GM19372 (cell line): ENCODE measurements at regions not wholly inside any gene's neighbourhood (a gene's known extent, or its start where the extent isn't known, plus 50 kb on each side); places are given as distances from the start of the nearest gene placed in this dataset.
"Not testable (repeated sequence)": the region's sequence is repeated elsewhere in the genome, so short reads cannot be mapped to it uniquely, and the experiment has no call there.

ENCODE experiments used
- ATAC-seq: cut with Tn5 transposase; IDR thresholded peaks from one replicate; pipeline ENCODE4 v1.9.1; 2021; ENCODE audit warnings: mild to moderate bottlenecking, low read depth, moderate library complexity; ENCODE audit not compliant: unreplicated experiment

GRCh38 chr3:153429821-153430220, 267.8 kb downstream of the RAP2B start:
- ATAC-seq = no peak

- no peak for ATAC-seq
Measured at GRCh38 chr3:153431076-153431475, 269.1 kb downstream of the RAP2B start.

- no peak for ATAC-seq
Measured at GRCh38 chr3:153437666-153438065, 275.6 kb downstream of the RAP2B start.

- ATAC-seq = no peak
Measured at GRCh38 chr3:153438271-153438670, 276.2 kb downstream of the RAP2B start.

- no peak for ATAC-seq
Measured at GRCh38 chr3:153439780-153440179, 277.8 kb downstream of the RAP2B start.

GRCh38 chr3:153440311-153440710, 278.3 kb downstream of the RAP2B start:
- no peak for ATAC-seq

GRCh38 chr3:153442386-153442785, 280.4 kb downstream of the RAP2B start:
- ATAC-seq = no peak

GRCh38 chr3:153442799-153443487, 280.9 kb downstream of the RAP2B start:
- ATAC-seq = no peak

GRCh38 chr3:153443961-153444360, 281.9 kb downstream of the RAP2B start:
- no peak for ATAC-seq

GRCh38 chr3:153445817-153446216, 283.8 kb downstream of the RAP2B start:
- ATAC-seq = no peak

- ATAC-seq = no peak
Measured at GRCh38 chr3:153448151-153448829, 286.3 kb downstream of the RAP2B start.

GRCh38 chr3:153456833-153457545, 295.0 kb downstream of the RAP2B start:
- no peak for ATAC-seq

GRCh38 chr3:153458881-153459280, 296.9 kb downstream of the RAP2B start:
- no peak for ATAC-seq

- ATAC-seq = no peak
Measured at GRCh38 chr3:153462545-153462944, 300.5 kb downstream of the RAP2B start.

- peak; percentile 92 for ATAC-seq
Measured at GRCh38 chr3:153463895-153464294, 301.9 kb downstream of the RAP2B start.

- ATAC-seq = no peak
Measured at GRCh38 chr3:153469162-153469561, 307.1 kb downstream of the RAP2B start.

GRCh38 chr3:153484842-153485241, 322.8 kb downstream of the RAP2B start:
- ATAC-seq = peak; percentile 73

- no peak for ATAC-seq
Measured at GRCh38 chr3:153495422-153495821, 333.4 kb downstream of the RAP2B start.

- ATAC-seq = no peak
Measured at GRCh38 chr3:153502682-153503081, 340.7 kb downstream of the RAP2B start.

GRCh38 chr3:153503873-153504272, 341.8 kb downstream of the RAP2B start:
- no peak for ATAC-seq

GRCh38 chr3:153506205-153506604, 344.2 kb downstream of the RAP2B start:
- not testable (repeated sequence) for ATAC-seq
